Right hindlimb (tissue), 1 donor: ENCODE measurements at regions not wholly inside any gene's neighbourhood (a gene's known extent, or its start where the extent isn't known, plus 50 kb on each side); places are given as distances from the start of the nearest gene placed in this dataset.
"Not testable (repeated sequence)": the region's sequence is repeated elsewhere in the genome, so short reads cannot be mapped to it uniquely, and the experiment has no call there.

ENCODE experiments used
- DNase-seq: peaks from one replicate; pipeline ENCODE4 v3.0.0-alpha.2; 2018

DNA sequence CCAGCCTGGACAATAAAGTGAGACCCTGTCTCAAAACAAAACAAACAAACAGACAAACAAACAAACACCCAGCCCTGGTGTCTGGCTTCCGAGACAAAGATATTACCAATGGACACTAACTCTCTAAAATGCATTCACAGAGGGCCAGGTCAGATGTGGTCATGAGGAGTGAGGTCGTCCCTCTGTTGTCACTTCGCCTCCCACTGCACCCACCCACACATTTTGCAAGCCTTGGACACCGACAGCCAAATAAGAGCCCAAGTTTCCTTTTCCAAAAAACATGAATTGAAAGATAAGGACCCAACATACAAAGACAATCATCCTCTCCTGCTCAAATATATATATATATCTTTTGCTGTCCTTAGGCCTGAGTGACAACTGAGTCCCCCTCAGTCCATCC lies 319.9 kb downstream of the TSN start:
- DNase-seq: no peak

DNA sequence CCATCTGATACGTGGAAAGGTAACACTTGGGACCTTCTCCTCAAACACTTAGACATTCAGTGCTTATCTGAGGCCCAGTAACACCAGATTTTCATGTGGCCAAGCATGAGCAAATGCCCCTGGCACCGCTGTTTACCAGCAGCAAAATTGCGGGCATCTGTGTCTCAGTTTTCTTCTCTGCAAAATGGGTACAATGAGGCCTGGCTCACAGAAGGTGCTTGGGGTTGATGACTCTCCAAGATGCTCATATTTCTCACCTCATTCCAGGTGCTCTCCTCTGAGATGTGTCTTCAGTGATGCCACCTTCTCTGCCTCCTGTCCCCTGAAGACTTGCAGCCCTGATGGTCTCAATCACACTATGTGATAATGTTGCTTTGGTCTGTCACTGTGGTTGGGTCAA lies 321.7 kb downstream of the TSN start:
- no peak for DNase-seq

DNA sequence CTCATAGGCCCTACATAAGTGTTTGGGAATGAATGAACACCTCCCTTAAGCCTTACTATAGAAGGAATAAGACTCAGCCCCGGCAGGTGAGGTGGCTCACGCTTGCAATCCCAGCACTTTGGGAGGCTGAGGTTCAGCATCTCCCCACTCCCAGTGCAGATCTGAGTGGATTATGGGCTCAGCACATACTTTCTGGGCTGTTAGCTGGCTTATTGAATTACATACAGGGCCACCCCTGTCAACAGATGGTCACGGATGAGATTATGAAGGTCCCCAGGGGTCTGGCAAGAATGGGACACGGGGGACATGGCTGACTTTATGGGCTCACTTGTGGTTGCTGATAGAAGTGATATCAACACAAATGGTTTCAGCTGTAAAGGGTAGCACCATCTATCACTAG lies 322.3 kb downstream of the TSN start:
- no peak for DNase-seq

DNA sequence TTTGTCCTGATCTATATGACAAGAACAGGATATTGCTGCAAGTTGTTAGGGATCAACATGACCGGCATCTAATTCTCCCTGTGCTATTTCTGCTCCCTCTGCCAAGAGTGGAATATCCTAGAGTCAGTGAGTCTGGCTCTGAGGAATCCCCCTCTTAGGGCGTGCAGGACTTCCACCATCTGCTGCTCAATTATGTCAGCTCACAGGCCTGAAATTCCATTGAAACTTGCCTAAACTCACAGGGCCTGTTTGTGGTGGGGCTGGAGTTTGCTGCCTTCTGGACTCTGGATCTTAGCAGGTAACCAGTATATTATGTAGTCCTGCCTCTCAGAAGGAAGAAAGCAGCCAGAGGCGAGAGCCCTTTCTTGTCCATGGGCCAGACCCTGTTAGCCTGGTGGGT lies 323.0 kb downstream of the TSN start:
- DNase-seq: peak; percentile 45

DNA sequence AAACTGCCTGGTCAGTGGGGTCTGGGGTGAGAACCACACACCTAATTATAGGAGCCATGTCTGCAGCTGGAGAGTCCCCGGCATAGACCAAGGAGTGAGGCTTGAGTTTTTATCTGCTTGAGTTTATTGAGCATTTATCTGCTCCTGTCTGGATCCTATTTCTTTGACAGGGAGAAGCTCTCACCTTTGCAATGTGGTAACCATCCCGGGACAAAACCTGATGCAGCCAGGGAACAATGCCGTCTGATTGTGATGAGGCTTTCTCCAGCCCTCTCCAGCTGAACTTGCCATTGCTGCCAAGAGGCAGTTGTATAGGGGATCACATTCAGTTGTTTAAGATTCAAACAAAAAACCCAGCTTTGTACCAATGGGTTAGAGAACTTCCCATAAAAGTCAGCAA lies 324.4 kb downstream of the TSN start:
- no peak for DNase-seq

DNA sequence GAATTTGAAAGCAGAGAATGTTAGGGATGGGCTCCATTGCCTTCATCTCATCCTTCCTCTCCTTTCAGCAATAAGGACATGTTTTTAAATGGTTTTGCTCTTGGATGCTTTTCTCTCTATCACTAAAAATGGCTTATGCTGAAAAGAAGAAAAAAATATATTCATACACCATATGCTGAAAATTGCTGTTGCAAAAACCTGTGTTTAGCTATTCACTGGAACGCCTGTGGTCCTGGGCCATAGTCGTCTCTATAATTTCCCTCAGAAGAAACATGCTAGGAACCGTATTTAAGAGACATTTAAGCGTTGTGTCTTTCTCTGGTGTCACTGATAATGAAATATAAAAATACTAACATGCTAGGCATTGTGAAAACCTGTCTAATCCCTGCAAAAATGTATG lies 324.9 kb downstream of the TSN start:
- DNase-seq: no peak

DNA sequence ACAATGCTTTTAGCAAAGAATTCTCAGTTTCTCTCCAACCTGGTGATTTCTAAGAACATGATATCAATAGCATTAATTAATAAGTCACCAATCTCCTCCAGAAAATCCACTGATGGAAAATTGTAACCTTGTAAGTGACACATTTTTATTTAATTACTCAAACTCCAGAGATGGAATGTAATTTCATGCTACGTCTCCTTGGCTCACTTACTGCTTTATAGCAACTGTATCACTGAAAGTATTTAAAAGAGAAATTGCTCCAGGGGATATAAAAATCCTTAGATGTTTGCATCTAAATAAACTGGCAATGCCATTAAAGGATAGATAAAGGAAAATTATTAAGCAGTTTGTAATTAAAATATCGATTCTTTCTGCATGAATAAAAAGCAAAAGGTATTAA lies 325.4 kb downstream of the TSN start:
- no peak for DNase-seq

DNA sequence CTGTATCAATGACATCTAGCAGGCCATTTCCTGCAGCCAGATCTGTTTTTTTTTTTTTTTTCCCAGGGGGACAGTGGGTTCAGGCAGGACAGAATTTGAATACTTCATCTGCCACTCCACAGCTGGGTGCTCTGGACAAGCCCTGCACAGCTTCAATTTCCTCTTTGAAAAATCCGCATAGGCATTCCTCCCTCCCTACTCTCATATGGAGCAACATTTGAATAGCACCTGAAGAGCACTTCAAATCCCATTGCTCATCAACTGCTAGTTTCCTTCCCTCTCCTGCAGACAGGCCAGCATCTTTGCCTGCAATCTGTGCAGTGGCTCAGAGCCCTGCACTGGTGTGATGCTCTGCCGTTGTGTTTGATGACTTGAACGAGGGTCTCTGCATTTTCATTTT lies 326.3 kb downstream of the TSN start:
- no peak for DNase-seq

DNA sequence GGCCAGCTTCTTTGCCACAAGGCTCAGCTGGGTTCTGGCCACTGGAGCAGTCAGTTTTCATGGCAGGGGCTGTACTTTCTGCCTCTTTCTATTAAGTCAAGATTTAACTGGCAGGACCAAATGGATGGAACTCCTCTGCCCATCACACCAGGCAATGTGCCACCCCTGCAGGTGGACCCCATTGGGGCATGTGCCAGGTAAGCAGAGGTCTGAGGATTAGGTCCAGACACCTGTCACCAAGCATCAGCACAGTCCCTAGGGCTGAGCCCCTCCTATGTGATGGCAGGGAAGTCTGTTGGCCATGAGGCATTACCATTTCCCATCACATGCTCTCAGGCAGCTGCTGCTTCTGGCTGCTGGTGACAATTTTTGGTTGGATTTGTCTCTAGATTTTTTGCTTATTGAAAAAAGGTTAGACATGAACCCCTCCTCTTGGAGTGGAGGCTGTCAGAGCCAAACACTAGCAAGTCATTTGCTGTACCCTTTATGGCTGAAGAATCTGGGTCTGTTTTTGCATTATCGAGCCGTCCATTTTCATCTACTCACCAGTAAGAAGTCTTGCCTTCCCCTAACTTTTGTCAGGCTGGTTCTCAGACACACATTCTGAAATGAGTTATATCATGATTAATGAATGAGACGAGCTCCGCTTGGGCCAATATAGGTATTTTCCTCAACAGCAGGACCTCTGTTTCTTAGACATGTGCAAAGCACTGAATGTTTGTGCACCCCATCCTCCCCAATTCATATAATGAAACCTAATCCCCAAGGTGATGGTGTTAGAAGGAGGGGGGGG lies 328.0 kb downstream of the TSN start:
- peak; percentile 35 for DNase-seq

DNA sequence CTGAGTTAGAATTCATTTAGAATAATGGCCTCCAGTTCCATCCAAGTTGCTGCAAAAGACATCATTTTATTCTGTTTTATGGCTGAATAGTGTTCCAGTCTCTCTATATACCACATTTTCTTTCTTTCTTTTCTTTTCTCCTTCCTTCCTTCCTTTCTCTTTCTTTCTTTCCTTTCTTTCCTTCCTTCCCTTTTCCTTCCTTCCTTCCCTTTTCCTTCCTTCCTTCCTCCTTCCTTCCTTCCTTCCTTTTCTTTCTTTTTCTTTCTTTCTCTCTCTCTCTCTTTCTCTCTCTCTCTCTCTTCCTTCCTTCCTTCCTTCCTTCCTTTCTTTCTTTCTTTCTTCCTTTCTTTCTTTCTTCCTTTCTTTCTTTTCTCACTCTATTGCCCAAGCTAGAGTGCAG lies 330.2 kb downstream of the TSN start:
- DNase-seq: not testable (repeated sequence)

DNA sequence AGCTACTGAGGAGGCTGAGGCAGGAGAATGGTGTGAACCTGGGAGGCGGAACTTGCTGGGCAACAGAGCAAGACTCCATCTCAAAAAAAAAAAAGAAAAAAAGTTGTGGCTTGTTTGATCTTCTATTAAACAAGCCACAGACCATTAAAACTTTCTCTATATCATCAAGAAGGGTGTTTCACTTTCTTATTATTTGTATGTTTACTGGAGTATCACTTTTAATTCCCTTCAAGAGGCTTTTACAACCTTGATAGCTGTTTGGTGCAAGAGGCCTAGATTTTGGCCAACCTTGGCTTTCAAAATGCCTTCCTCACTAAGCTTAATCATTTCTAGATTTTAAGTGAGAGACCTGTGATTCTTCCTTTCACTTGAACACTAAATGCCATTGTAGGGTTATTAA lies 339.1 kb downstream of the TSN start:
- DNase-seq: no peak

DNA sequence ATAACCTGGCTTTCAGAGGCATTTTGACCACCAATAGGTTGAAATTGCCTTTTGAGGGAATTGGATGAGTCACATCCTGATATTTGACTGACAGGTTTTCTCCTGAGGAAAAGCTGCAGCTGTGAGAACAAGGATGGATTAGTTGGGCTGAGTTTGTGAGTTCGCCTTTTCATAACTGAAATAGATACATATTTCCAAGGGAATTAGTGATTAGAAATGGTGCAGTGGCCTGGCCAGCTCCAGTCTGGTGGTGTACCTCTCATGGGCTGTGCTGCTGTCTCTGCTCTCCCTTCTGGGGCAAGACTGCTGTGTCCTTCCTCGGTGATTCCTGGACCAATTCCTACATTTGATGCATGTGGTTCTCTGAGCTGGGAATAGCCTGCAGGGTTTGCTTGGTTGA lies 341.3 kb downstream of the TSN start:
- no peak for DNase-seq

DNA sequence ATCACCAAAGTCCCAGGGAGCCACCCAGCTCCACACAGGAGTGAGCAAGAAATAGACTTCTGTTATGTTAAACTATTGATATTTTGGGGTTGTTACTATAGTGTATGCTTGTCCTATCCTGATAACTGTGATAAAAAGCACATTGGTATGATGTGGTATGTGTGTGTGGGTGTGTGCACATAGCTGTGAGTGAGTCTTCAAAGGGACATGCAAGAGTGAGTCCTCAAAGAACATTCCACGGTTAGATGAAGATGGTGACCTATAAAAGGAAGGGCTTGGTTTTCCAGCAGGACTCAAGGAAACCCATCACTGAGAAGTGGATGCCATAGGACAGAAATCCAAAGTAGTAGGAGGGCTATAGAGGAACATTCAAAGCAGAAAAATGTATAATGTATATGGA lies 342.9 kb downstream of the TSN start:
- DNase-seq: no peak

DNA sequence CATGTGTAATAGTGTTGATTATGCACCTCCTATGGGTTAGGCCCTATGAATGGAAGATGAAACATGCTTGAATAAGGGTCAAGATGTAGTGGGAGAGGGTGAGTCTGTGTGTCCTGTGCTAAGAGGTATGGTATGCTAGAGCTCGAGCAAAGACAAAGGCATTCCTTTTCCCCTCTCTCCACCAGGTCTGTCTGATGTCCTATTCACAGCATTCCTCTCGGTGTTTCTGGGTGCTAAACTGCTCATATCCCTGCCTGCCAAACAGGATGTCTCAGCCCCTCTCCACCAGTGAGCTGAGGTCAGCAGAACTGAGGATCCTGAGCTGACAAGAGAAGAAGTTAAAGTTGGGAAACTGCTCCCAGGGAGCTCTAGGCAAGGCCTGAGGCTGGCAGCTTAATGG lies 344.9 kb downstream of the TSN start:
- DNase-seq: no peak

DNA sequence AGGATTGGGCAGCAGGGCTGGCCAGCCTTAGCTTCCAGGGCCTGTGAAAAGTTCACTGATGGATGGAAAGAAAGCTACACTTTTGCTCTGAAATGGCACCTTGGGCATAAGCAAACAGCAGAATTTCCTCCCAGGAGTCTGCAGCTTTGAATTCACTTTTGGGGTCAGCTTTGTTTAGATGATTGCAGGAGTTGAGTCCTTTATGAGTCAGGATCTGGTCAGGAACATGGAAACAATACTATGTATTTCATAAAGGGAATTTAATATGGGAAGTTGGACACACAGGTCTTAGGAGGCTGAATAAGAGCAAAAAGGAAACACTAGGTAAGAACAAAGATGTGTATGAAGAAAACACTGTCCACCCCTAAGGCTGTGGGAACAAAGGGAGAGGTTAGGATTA lies 345.3 kb downstream of the TSN start:
- no peak for DNase-seq

DNA sequence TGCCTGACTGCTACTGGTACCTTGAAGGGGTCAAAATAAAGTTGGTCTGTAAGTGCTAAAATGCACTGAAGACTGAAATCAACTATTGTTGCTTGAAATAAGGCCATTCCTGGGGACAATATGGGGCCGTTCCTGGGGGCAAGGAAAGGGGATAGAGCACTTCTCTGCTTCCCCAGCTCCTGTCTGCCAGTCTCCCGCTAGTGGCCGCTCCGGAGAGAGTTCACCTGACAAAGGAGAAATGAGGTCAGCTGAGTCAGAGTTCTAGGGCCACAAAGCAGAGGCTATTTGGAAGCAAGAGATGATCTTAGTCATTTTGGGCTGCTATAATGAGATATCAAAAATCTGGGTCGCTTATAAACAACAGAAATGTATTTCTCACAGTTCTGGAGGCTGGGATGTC lies 345.9 kb downstream of the TSN start:
- no peak for DNase-seq

DNA sequence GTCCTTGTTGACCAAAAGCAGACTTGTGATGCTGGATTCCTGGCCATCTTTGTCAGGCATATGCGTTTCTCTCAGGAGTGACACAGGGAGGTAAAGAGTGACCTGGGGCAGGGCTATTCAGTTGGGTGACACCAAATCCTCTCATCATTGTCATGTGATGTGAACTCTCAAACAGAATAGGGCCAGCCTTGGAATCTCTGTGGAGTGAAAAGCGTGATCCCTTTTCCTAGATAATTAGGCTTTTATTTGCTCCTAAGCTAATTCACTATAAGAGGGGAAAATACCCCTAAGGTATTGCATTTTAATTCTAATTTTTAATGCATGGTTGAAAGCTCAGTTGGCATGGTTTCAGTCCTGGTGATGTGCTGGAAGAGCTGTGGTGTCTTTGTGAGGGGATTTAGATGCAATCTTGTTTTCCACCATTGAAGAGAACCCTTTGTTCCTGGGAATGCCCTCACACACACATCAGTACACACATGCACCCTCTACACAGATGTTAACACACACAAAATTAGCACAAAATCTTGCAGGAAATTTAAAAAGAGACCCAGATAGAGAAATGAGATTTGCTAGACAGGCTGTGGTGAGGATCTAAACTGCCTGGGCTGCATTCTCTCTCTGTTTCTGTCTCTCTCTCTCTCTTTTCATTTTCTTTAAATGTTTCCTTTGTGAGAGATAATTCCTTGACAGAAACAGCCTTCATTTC lies 349.9 kb downstream of the TSN start:
- DNase-seq: no peak

DNA sequence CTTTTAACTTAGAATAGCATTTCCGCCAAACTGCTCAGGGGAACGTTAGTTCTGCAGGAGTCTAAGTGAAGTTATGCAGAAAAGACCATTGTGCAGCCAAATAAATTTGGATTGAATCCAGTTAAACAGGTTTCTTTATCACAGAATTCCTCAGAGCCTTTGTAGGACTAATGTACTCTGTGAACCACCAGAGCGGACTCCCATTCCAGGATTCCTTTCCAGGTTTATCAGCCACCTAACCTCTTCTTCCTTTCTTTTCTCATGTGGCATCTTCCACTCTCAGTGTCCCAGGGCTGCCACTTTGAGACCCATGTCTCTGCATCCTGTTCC lies 350.4 kb downstream of the TSN start:
- DNase-seq: no peak

DNA sequence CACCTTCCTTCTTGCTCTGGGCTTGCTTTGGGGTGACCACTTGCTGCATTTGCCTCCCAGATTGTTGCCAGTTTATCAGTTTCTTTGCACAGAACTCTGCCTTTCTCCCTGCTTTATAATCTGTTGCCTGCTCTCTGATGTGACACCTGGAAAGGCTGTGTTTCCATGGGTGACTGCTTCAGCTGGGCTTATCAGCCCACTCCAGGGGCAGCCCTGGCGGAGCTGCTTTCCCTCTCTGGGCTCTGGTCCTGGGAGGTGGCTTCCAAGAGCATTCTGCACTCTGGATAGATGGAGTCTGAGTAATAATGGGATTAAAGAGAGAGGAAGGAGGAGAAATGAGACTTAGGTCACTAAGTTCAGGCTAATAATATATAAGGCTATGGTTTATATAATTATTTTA lies 352.7 kb downstream of the TSN start:
- DNase-seq: no peak

DNA sequence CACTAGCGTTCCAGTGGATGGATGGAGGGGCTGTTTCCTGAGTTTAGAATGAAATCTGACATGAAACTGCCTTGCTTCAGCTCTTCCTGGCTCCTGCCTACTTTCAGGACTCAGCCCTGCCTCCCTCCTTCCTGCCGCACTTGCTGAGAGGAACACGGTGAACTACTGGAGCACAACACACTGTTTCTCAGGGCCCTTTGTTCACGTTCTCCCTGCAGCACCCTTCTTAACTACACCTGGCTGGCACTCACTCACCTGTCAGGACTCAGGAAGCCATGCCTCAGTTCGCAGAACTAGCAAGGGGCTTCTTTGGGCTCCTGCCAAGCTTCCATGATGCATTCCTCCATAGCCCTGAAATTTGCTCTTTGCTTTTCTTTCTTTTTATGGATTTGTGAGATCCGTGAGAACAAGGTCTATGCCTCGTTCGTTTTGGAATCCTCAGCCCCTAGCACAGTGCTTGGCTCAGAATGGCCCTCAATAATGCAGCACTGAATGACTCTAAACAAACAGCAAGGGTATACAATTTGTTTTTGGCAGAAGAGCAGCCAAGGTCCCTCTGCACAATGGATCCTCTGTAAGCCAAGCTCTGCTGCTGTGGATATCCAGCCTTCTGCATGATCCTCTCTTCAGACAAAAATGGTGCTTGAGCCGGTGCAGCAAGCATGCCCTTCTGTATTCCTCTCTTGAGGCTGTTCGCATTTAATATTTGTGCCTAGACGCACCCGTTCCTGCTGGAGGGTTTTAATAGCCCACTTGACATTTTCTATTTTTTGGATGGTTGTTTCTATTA lies 357.0 kb downstream of the TSN start:
- peak; percentile 29 for DNase-seq

DNA sequence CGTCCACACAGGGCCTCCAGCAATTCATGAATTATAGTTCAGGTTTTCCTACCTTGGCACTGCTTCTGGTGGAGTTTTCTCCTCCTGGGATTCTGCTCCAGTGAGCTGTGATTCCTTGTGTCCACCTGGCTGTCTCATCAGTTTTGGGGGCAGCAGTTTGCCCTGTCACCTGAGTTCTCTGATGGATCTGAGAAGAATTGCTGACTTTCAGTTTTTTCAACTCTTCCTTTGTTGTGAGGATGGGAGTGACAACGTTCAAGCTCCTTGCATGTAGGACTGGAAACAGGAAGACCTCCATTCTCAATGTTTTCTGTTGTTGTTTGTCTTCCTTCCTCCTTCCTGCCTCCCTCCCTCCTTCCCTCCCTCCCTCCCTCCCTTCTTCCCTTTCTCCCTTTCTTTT lies 359.0 kb downstream of the TSN start:
- DNase-seq: no peak

DNA sequence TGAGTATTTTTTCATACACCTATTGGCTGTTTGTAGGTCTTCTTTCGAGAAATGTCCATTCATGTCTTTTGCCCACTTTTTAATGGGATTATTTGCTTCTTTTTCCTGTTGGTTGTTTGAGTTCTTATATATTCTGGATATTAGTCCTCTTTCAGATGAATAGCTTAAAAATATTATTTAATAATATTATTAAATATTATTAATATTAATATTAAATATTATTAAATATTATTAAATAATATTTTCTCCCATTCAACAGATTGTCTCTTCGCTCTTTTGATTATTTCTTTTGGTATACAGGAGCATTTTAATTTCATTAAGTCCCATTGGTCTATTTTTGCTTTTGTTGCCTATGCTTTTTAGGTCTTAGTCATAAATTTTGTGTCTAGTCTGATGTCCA lies 361.9 kb downstream of the TSN start:
- no peak for DNase-seq

DNA sequence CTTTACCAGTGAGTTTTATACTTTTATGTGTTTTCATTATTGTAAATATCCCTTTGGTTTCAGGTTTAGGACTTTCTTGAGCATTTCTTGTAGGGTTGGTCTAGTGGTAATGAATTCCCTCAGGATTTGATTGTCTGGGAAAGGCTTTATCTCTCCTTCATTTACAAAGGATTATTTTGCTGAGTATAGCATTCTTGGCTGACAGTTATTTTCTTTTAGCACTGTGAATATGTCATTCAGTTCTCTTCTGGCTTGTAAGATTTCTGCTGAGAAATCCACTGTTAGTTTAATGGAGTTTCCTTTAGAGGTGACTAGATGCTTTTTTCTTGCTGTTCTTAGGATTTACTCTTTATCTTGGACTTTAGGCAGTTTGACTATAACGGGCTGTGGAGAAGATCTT lies 373.9 kb downstream of the TSN start:
- DNase-seq: no peak

DNA sequence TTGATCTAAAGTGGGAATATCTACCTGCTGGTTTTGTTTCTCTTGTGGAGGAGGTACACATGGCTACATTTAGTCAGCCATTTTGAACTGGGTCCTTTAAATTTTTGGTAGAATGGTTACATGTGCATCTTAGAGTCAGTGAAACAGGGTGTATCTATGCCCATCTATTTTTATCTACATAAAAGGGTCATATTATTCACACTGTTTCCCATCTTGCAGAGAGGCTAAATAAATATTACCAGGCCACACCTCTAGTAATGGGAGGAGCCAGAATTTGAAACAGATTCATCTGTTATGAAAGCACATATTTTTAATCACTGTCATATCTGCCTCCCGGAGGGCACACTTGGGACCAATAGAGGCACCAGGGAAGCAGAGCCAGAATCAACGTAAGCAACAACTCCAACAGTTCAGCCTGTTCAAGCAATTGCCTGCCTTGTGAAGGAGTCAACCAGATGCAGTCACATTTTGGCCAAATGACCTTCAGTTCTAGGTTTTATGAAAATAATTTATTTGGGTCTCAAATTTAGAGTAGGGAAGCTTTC lies 376.8 kb downstream of the TSN start:
- no peak for DNase-seq
